ENCODE measurements at regions not wholly inside any gene's neighbourhood (a gene's known extent, or its start where the extent isn't known, plus 50 kb on each side); places are given as distances from the start of the nearest gene placed in this dataset.

- no TSS peak for BruUV-seq (replicated peaks)
- ChIA-PET POLR2A (no interaction called here), CTCF (no interaction called here)
- TF ChIP-seq MAX (IDR thresholded peaks at IDR 0.05; ENCODE audit: insufficient read depth, insufficient read length), result no peak
- TF ChIP-seq FOS (IDR thresholded peaks at IDR 0.05; ENCODE audit: borderline replicate concordance, insufficient read depth, low read length), result no peak
- TF ChIP-seq GATA2 (IDR thresholded peaks at IDR 0.05; ENCODE audit: insufficient read depth, insufficient read length, low read depth, low read length), result no peak
- TF ChIP-seq POLR2AphosphoS5 (IDR thresholded peaks at IDR 0.05; ENCODE audit: insufficient read depth, low read depth, low read length), result no peak
- no peak for TF ChIP-seq POLR2A (IDR thresholded peaks at IDR 0.05; ENCODE audit: low read depth, low read length)
- no peak for TF ChIP-seq CTCF (IDR thresholded peaks at IDR 0.05; ENCODE audit: extremely low read depth in 1 of 2, insufficient read depth in 1 of 2, low read depth in 1 of 2, low read length in 2 of 2)
- no peak for TF ChIP-seq JUN (IDR thresholded peaks at IDR 0.05; ENCODE audit: borderline replicate concordance, insufficient read depth, insufficient read length, low read depth)
- no peak for TF ChIP-seq EZH2 (IDR thresholded peaks at IDR 0.05; ENCODE audit: borderline replicate concordance, low read depth, low read length, severe bottlenecking)
- TF ChIP-seq MYC (IDR thresholded peaks at IDR 0.05; ENCODE audit: low read depth, low read length), result no peak
- Histone ChIP-seq H3K79me2 (ENCODE audit: control insufficient read depth, insufficient read depth, low read length) (no peaks in the 10 kb centered on the region), H3K4me2 (ENCODE audit: insufficient read depth, low read length) (no peak overlapping the region), H3K4me3 (replicated peaks in 1 of 3; ENCODE audit: insufficient read depth in 1 of 3, low read depth in 1 of 3, low read length in 3 of 3) (no peak overlapping the region), H3K9me3 (replicated peaks; ENCODE audit: control insufficient read depth, insufficient read depth, low read length) (no peaks in the 10 kb centered on the region), H4K20me1 (replicated peaks; ENCODE audit: control insufficient read depth, extremely low read depth, insufficient read depth, low read length) (no peaks in the 10 kb centered on the region), H2AFZ (ENCODE audit: low read depth, low read length) (no peak overlapping the region), H3K9me1 (replicated peaks; ENCODE audit: control insufficient read depth, extremely low read depth, insufficient read depth, low read length) (no peaks in the 10 kb centered on the region), H3K27ac (ENCODE audit: insufficient read depth, low read depth, low read length) (no peak overlapping the region), H3K4me1 (ENCODE audit: control insufficient read depth, extremely low read depth, insufficient read depth, low read length) (no peaks in the 10 kb centered on the region), H3K9ac (replicated peaks; ENCODE audit: extremely low read depth, insufficient read depth, low read length) (no peak overlapping the region), H3K36me3 (ENCODE audit: control insufficient read depth in 2 of 2, extremely low read depth in 1 of 2, insufficient read depth in 2 of 2, low read length in 2 of 2) (no peaks in the 10 kb centered on the region), H3K27me3 (ENCODE audit: control insufficient read depth in 2 of 2, insufficient read depth in 2 of 2, low read length in 2 of 2) (no peaks in the 10 kb centered on the region)
- no peak for FAIRE-seq
- no peak for DNase-seq (ENCODE audit: low read depth, low spot score)
- intact Hi-C loops (cut with micrococcal nuclease), result no loop called here
- dilution Hi-C loops (cut with MboI; ENCODE audit: extremely low pct_ligation_motif_present, low sequenced_read_pairs), result no loop called here
Measured at GRCh38 chr2:18047213-18047611, 168.7 kb downstream of the KCNS3 start.

All from endothelial cell of umbilical vein (primary cell).